GM21447 (cell line): ENCODE measurements at regions not wholly inside any gene's neighbourhood (a gene's known extent, or its start where the extent isn't known, plus 50 kb on each side); places are given as distances from the start of the nearest gene placed in this dataset.
"Not testable (repeated sequence)": the region's sequence is repeated elsewhere in the genome, so short reads cannot be mapped to it uniquely, and the experiment has no call there.

ENCODE experiments used
- ATAC-seq: cut with Tn5 transposase; IDR thresholded peaks from one replicate; pipeline ENCODE4 v1.9.1; 2021; ENCODE audit not compliant: unreplicated experiment

DNA sequence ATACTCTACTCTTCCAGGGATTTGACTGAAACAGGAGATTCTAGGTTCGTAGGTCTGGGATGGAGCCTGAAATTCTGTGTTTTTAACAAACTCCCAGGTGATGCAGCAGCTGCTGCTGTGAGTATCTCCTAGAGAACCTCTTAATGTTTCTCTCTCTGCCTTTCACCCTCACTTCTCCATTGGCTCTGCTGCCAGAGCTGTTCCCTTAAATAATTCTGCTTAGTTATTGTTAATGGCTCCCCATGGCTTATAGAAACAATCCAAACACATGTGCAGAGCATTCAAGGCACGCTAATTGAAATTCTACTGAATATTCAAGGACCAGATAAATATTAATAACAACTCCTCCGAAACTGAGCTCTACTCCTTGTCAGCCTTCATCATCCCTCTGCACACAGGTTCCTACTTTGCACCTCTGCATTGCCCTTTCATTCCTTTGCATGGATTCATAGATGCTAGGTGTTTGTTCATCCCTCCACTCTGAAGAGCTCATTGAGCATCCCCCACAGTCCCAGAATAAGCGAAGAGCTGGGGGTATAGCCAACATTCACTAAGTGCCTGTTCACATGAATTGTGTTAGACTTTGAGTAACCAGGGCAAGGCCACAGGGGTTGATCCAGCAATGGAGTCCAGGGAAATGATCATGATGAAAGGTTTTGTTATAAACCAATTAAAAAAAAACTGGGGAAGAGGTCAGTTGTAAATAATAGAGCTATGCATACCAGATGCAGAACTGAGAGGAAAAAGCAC is 488.4 kb upstream of the JAG1 start:
- no peak for ATAC-seq

DNA sequence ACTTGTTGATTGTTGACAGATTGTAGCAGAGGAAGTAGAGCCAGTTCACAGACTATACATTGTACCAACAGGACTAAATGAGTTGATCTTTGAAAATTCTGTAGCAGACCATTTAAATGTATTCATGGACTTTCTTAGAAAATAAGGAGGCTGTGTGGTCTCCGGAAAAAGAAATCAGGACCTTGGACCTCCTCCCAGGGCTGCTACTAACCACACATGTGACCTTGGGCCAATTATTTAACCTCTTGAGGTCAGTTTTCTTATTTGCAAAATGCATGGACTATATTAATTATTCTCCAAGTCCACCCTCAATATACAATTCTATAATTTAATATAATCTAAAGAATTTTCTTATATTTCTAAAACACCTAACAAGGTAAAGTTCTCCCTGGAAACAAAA is 492.0 kb upstream of the JAG1 start:
- no peak for ATAC-seq

DNA sequence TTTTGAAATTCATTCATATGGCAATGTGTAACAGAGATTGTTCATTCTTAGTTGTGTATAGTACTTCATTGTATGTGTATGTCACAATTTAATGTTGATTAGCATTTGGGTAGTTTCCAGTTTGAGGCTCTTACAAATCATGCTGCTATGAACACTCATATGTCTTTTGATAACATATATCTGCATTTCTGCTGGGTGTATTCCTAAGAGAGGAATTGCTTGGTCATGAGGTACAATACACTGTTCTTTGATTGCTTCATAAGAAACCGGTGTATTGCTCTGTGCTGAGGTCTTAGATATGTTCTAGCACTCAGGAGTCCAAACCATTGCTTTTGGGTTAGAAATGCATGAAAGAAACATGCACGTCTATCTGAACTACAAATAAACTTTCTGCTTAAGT is 492.9 kb upstream of the JAG1 start:
- no peak for ATAC-seq

DNA sequence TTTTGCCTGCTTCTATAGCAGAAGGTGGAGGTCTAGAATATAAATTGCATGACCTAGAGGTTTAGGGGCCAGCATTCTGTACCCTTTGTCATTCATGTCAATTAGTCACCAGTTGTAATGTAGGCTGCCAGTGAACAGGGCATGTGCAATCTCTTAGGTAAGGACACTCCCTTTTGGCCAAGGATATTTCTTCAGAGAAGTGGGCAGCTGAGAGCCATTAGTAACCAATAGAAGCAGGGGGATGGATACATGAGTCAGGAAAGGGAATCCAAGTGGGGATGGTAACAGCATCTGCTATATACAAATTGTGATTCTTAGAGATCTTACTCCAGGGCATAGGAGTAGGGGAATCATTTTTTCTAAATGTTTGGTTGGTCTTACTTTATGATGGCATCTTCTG is 494.2 kb upstream of the JAG1 start:
- ATAC-seq: no peak

DNA sequence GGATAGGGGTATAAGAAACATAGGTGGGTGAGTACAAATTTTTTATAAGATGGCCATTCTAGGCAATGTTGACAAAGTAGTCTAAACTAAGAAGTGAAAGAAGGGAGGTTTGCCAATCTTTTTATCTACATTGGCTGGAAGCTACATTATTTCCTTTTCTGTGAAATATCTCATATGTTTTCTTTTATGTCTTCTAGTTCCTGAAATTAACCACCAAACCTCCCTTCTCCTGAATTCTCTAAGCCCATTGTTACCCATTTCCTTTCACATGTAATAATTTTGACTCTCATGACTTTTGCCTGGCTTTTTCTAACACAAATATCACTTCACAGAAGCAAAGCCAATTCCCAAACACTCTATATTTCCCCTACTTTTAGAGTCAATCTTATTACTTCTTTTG is 496.2 kb upstream of the JAG1 start:
- ATAC-seq: no peak

DNA sequence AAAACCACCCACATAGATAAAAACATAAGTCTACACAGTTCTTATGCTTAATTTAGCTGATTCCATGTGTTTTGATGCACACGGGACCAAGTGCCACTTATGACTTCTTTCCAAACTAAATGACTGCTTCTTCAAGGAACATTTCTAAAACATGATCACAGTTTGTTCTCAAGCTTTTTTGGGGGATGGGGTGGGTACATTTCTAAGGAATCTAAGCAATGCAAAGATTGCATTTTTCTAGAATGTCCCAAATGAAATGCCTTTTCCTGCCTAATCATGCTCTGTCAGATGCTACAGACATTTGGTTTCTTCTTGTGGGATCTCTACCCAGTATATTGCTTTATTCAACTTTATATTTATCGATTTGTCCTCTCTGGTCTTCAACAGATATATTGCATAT is 496.8 kb upstream of the JAG1 start:
- no peak for ATAC-seq

DNA sequence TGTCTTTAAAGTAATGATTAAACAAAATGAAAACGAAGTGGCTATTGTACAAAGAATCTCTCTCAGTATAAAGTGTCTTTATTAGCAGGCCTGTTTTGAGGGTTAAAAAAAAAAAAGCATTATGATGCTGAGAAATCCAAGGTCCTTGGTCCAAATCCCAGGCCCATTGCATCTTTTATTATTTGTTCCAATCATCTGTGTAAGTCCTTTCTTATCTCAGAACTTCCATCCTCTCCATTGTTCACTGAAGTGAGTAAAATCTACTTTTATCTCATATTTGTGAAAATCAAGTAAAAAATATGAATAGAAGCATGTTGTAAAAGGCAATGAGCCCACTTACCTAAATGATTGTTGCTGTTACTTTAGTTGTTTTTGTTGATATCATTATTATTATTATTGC is 499.1 kb upstream of the JAG1 start:
- no peak for ATAC-seq

DNA sequence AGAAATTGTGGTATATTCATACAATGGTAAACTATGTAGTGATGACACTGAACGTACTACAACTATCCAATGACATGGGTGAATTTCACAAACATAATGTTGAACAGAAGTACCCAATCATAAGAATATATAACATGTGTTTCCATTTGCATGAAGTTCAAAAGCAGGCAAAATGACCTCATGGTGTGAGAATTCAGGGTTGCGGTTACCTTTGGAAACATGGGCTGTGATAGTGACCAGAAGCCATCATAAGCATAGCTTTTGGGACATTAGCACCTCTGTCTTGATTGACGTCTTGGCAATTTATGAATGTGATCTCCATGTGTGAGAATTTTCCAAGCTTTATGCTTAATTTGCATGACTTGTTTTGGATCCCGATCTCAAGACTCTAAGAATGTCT is 500.1 kb upstream of the JAG1 start:
- no peak for ATAC-seq

DNA sequence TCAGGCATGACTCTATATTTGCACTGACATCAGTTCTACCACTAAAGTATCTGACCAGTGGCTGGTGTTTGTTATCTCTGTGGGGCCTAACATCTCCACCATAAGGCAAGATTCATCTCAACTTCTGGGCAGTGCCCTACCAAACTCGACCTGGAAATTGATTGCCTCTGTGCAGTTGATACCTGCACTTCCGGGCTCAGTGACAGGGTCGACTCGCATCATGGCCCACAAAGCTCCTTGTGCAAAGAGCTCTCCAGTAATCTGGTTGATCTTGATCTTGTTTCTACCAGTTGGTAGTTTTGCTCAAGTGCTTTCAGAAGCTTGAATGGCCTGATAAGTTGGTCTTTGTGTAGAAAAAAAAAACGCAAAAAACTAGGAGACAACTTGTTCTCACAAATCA is 501.1 kb upstream of the JAG1 start:
- ATAC-seq: no peak

DNA sequence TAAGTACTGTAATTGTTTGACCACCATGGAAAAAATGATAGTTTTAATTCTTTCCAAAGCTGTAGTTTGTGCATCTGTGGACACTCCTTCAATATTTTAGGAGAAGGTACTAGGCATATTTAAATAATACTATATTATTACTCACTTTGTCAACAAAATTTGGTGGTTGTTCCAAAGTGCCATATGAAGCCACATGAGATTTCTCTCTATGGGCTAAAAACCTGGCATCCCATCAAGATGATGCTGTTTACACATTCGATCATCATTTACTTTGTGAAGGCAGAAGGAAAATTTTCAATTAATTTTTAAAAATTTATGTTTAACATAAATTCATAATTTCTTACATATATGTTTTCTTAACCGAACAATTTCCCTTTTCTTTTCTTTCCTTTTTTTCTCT is 502.6 kb upstream of the JAG1 start:
- no peak for ATAC-seq

DNA sequence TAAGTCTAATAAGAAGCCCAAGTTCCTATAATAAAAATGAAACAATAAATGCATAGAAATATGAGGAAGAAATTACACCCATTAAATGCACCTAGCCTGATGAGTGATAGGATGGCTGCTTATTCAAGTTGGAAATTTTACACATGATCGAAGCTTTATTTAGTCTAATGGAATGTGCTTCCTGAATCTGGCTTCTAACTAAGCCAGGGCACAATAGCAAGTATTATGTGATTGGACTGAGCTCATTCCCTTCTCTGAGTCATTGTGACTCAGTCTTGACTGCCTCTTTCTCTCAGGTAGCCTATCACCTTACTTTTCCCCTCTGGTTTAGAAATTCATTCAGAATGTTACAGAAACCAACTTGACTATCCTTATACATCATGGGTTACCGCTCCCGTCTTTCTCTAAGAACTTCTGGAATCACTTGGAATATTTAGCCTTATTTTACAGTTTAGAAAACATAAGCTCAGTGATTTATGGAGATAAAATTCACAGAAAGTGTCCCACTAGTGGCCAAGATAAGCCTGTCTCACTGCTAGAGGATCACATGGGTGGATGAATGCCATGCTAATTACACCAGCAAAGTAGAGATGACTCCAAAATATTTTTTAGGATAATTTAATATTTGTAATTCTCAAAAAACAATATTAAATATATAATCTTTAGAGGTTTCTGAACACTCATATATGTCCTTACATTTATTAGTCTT is 505.3 kb upstream of the JAG1 start:
- no peak for ATAC-seq

DNA sequence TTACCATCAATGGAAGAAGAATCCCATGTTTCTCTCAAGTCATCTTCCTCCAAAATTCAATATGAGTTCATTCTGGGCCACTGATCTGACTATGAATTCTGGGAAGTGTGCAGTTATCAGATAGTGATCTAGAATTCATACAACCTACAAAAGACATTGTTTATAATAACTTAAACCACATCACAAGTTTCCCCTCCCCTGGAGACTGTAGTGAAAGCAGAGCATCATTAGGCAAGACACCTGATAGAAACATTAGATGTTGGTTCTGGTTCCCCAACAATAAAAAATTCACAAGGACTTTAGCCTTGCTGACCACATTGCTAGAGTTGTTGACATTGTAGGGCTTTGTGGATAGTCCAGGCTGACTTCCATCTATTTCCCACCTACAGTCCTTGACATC is 506.4 kb upstream of the JAG1 start:
- no peak for ATAC-seq

DNA sequence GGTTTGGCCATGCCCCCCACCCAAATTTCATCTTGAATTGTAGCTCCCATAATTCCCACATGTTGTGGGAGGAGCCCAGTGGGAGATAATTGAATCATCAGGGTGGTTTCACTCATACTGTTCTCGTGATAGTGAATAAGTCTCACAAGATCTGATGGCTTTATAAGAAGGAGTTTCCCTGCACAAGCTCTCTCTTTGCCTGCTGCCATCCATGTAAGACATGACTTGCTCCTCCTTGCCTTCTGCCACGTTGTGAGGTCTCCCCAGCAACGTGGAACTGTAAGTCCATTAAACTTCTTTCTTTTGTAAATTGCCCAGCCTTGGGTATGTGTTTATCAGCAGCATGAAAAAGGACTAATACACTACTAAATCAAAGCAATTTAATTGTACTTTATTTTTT is 507.3 kb upstream of the JAG1 start:
- not testable (repeated sequence) for ATAC-seq

DNA sequence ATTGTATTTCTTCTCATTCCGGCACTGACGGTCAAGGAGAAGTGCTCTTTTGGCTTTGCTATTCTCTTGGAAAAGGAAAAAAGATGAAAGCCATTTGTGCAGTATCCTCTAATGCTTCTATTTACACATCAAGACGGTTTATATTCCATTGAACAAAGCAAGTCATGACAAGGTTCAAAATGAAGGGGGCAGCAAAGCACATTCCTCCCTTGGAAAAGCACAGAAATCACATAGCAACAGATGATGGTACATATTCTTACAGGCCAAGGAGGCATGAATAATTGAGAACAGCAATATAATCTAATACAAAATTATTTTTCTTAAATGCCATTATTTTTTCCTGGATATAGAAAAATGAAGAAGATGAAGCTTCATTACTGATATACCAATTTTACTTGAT is 508.2 kb upstream of the JAG1 start:
- ATAC-seq: no peak

DNA sequence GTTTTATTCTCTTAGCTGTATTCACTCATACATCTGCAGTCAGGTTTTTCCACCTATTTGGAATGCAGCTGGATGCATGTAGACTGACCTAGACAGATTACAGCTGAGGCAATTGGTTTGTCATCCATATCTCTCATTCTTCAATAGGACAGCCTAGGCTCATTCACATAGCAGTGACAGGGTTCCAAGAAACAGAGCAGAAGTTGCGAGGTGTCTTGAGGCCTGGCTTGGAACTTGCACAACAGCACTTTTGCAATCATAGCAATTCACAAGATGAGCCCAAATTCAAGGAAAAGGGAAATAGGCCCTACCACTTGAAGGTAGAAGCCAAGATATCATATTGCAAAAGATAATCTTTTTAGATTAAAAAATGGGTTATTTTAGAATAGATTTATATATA is 508.9 kb upstream of the JAG1 start:
- no peak for ATAC-seq

DNA sequence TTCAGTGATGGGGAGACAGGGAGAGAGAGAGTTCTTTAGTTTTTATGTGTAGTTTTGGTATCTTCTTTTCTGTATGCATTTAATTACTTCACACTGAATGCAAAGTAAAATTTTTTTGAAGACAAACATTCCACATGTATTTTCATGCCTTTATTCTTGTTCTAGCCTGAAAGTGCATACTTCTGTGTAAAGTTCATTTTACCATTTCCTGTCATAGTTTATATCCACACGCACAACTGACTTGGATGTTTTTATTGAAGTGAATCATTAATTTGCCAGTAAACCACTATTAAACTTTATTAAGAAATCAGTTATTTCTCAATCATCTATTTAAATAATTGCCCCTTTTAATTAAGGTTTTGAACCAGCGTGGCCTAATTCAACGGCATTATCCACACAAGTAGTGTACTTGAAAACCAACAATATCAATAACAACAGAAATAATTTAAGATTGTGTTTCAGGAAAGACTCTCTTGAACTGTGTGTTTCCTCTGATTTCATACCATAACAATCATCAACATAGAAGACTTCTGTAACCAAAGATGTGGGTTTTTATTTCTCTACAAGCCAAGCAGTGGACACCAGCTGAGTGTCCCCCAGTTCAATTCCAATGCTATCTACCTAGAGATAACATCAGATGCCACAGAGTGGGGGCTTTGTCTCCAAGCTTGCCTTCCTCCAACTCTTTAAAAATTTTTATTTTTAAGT is 512.7 kb upstream of the JAG1 start:
- ATAC-seq: no peak

DNA sequence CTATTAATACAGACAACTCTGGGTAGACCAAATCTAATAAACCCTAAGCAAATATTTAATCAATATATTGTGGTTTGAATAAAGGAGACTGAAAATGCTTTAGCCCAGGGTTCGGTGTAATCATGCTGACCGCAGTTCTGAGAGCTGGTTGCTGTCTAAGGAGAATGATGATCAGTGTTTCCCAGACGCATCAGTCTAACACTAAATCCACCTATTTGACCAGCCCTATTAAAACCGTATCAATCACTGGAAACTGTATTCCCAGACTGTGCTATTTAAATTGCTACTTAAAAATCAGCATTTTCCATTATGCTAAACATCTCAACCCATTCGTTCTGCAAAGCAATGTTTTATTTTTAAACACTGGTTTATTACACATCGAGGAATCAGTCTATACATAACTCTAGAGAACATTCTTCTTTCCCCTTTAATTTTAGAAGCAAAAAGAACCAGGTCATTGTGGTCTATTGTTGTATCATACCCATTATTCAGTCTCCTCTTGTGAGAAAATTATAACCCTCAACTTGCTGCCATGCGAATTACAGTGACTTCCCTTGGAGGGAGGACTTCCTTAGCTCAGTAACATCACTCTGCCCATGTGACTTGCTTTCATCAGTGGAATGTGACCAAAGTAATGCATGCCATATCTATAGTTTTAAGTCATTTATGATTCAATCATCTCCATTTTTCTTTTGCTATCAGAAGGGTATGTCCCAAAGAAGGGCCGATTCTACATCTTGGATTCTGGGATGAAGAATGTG is 515.2 kb upstream of the JAG1 start:
- ATAC-seq: no peak

DNA sequence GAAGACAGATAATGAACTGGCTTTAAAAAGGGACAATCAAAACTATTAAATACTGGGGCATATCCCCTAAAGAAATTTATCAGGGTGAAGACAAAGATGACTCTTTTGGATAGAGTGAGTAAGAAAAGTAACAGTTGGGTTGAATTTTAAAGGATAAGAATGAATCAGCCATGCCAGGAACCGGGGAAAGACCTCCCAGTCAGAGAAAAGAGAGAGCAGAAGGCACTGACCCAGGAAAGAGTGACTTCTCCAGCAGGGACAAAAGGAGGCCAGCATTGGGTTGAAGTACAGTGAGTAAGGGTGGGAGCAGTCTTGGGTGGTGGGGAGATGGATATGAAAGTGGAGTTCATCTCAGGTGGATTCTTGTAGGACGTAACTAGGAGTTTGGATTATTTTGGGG is 516.9 kb upstream of the JAG1 start:
- ATAC-seq: no peak

DNA sequence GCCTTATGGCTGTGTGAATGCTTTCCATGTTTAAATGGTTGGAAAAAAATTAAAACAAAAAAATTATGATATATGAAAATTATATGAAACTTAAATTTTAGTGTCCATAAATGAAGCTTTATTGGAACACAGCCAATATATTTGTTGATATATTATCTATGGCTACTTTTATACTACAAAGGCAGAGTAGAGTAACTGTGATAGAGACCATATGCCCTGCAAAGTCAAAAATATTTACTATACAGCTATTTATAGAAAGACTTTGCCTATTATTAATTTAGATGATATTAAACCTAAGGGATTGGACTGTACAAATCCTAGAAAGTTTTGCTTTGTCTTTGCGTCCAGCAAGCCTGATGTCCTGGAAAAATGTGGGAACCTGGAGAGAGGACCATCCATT is 518.3 kb upstream of the JAG1 start:
- no peak for ATAC-seq

DNA sequence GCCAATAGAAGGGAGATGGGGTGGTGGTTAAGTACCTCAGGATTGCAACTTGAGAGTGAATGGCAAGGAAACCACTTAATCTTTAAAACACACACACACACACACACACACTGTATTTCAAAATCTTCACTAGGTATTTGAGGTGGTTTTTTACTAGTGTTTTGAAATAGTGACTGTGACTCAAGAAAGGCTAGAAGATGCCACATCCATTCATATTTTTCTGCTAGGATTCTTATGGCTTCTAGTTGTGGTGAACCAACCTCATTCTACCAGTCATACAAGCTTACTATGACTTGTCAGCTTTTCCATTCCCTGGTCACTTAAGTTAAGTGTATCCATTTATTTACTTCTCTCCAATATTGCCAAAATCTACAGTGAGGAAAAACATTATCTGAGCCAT is 519.4 kb upstream of the JAG1 start:
- no peak for ATAC-seq

DNA sequence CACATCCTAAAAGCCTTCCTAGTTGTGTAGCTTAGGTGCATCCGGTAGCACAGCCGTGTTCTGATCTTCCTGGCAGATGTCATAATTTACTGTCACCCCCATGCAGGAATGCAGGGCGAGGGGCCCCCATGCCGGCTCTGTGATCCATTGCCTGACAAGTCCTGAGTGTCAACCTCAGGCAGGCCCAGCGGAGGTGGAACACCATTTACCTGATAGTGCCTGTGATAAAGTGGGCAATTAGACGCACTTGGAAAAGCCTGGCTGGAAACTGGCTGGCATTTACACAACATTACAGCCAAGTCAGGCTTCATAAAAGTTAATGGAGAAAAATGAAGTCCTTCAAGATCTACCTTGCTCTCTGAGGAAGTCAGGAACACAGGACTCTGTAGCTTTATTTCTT is 521.4 kb upstream of the JAG1 start:
- ATAC-seq: no peak
